ENCODE measurements at regions not wholly inside any gene's neighbourhood (a gene's known extent, or its start where the extent isn't known, plus 50 kb on each side); places are given as distances from the start of the nearest gene placed in this dataset.
A peak's percentile ranks its signal among the peaks of the same experiment; 100 is the strongest.

DNA sequence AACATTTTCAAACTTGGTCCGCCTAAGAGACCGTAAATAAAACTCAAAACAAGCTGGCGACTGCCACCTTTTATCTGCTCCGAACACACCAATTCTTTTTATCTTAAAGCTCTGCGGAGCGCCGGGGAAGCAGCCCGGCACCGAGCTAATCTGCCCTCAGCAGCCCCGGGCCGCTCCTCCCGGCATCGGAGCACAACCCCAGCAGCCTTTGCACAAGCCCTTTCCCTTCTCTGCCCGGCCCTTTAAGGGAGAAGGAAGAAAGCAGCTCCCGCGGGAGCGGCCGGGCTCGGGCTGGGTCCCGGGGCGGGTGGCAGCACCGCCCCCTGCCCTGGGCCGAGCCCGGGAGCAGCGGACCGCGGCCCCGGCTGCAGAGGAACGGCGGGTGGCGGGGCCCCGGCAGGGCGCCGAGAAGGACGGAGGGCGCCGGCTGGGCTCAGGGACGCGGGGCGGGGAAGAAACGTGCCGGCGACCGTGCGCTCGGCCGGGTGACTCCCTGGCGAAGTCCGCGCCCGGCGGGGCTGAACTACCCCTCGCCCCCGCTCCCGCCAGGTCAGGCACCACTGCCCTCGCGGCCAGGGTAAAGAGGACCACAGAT lies 133.6 kb upstream of the C11orf58 start:
- Histone ChIP-seq H3K9me3 (no peaks in the 10 kb centered on the region), H3K36me3 (no peaks in the 10 kb centered on the region), H3K4me3 (peak overlapping the region; percentile 46 to 70 (median 54)), H3K27ac (peak overlapping the region; percentile 7 to 41), H3K27me3 (peaks cover 0 to 73% of the 10 kb centered on the region in 2 donors), H3K4me1 (no peaks in the 10 kb centered on the region)
- DNase-seq (ENCODE audit: low spot score in 2 of 2), result no peak
- TF ChIP-seq, protein P1, sequence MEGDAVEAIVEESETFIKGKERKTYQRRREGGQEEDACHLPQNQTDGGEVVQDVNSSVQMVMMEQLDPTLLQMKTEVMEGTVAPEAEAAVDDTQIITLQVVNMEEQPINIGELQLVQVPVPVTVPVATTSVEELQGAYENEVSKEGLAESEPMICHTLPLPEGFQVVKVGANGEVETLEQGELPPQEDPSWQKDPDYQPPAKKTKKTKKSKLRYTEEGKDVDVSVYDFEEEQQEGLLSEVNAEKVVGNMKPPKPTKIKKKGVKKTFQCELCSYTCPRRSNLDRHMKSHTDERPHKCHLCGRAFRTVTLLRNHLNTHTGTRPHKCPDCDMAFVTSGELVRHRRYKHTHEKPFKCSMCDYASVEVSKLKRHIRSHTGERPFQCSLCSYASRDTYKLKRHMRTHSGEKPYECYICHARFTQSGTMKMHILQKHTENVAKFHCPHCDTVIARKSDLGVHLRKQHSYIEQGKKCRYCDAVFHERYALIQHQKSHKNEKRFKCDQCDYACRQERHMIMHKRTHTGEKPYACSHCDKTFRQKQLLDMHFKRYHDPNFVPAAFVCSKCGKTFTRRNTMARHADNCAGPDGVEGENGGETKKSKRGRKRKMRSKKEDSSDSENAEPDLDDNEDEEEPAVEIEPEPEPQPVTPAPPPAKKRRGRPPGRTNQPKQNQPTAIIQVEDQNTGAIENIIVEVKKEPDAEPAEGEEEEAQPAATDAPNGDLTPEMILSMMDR (IDR thresholded peaks at IDR 0.05), result no peak
- no peak for TF ChIP-seq POLR2AphosphoS5 (IDR thresholded peaks at IDR 0.05)
- intact Hi-C loops (cut with DNase I; ENCODE audit: low total_unique reads), result loop anchor here (10.0 kb wide), 1 partner anchor 950 kb away; no protein-coding TSS in a partner anchor

GRCh38 chr11:16603890-16604793 lies 134.3 kb upstream of the C11orf58 start:
- intact Hi-C loops (cut with DNase I; ENCODE audit: low total_unique reads), result loop anchor here (10.0 kb wide), 1 partner anchor 949 kb away; no protein-coding TSS in a partner anchor
- Histone ChIP-seq H3K4me1 (no peaks in the 10 kb centered on the region), H3K9me3 (no peaks in the 10 kb centered on the region), H3K4me3 (peak overlapping the region; percentile 46 to 70 (median 54)), H3K27ac (peak overlapping the region; percentile 7 to 41), H3K36me3 (no peaks in the 10 kb centered on the region), H3K27me3 (peaks cover 0 to 68% of the 10 kb centered on the region in 2 donors)
- no peak for TF ChIP-seq POLR2A (IDR thresholded peaks at IDR 0.05)
- TF ChIP-seq, protein P1 (IDR thresholded peaks at IDR 0.05), result no peak
- TF ChIP-seq POLR2AphosphoS5 (IDR thresholded peaks at IDR 0.05), result no peak
- no peak for DNase-seq (ENCODE audit: low spot score in 2 of 2)

GRCh38 chr11:16603245-16603644 lies 135.2 kb upstream of the C11orf58 start:
- no peak for TF ChIP-seq POLR2AphosphoS5 (IDR thresholded peaks at IDR 0.05)
- TF ChIP-seq POLR2A (IDR thresholded peaks at IDR 0.05), result no peak
- TF ChIP-seq, protein P1 (IDR thresholded peaks at IDR 0.05), result no peak
- DNase-seq (ENCODE audit: low spot score in 2 of 2), result no peak
- intact Hi-C loops (cut with DNase I; ENCODE audit: low total_unique reads), result loop anchor here (10.0 kb wide), 1 partner anchor 948 kb away; no protein-coding TSS in a partner anchor
- H3K9me3 ChIP-seq, result no peaks in the 10 kb centered on the region
- no peaks in the 10 kb centered on the region for H3K4me1 ChIP-seq
- H3K36me3 ChIP-seq, result no peaks in the 10 kb centered on the region
- H3K27me3 ChIP-seq, result peaks cover 0 to 60% of the 10 kb centered on the region in 2 donors
- no peak overlapping the region for H3K27ac ChIP-seq
- H3K4me3 ChIP-seq, result no peak overlapping the region

- intact Hi-C loops (cut with DNase I; ENCODE audit: low total_unique reads), result no loop called here
- Histone ChIP-seq H3K4me1 (no peaks in the 10 kb centered on the region), H3K27me3 (peaks cover 0 to 22% of the 10 kb centered on the region in 2 donors), H3K4me3 (no peak overlapping the region), H3K27ac (no peak overlapping the region), H3K36me3 (no peaks in the 10 kb centered on the region), H3K9me3 (no peaks in the 10 kb centered on the region)
- TF ChIP-seq POLR2A (IDR thresholded peaks at IDR 0.05) (no peak), POLR2AphosphoS5 (IDR thresholded peaks at IDR 0.05) (no peak)
- TF ChIP-seq, protein P1 (IDR thresholded peaks at IDR 0.05), result no peak
- DNase-seq (ENCODE audit: low spot score in 2 of 2), result no peak
These were observed 139.5 kb upstream of the C11orf58 start for GRCh38 chr11:16598906-16599305.

- no peaks in the 10 kb centered on the region for H3K36me3 ChIP-seq
- H3K27ac ChIP-seq, result no peak overlapping the region
- DNase-seq (ENCODE audit: low spot score in 2 of 2), result no peak
- no peaks in the 10 kb centered on the region for H3K4me1 ChIP-seq
- H3K4me3 ChIP-seq, result no peak overlapping the region
- no peaks in the 10 kb centered on the region for H3K9me3 ChIP-seq
- intact Hi-C loops (cut with DNase I; ENCODE audit: low total_unique reads), result no loop called here
- peaks cover 0 to 14% of the 10 kb centered on the region in 2 donors for H3K27me3 ChIP-seq
- TF ChIP-seq, protein P1 (IDR thresholded peaks at IDR 0.05), result no peak
- TF ChIP-seq POLR2A (IDR thresholded peaks at IDR 0.05) (no peak), POLR2AphosphoS5 (IDR thresholded peaks at IDR 0.05) (no peak)
These were observed 140.4 kb upstream of the C11orf58 start for GRCh38 chr11:16598032-16598431.
